HEK293 (cell line): ENCODE measurements at regions not wholly inside any gene's neighbourhood (a gene's known extent, or its start where the extent isn't known, plus 50 kb on each side); places are given as distances from the start of the nearest gene placed in this dataset.

Experiments used
- KLF9 ChIP-seq: fragments of 450-650 bp; formaldehyde crosslinking; IDR thresholded peaks from 2 replicates; pipeline ENCODE4 v1.5.1; 2016; ENCODE audit warnings: missing biosample characterization, missing genetic modification characterization, low read depth
- ZNF292 ChIP-seq: fragments of 450-650 bp; formaldehyde crosslinking; IDR thresholded peaks from 2 replicates; pipeline ENCODE4 v1.5.1; 2016; ENCODE audit warnings: low read depth, missing biosample characterization, missing genetic modification characterization, borderline replicate concordance

- TF ChIP-seq ZNF292 (tag by site-specific recombination) (no peak), KLF9 (tag by site-specific recombination) (no peak)
Observed at GRCh38 chr5:116361171-116361967, 213.3 kb downstream of the SEMA6A start.
